ENCODE measurements at regions not wholly inside any gene's neighbourhood (a gene's known extent, or its start where the extent isn't known, plus 50 kb on each side); places are given as distances from the start of the nearest gene placed in this dataset.

DNA sequence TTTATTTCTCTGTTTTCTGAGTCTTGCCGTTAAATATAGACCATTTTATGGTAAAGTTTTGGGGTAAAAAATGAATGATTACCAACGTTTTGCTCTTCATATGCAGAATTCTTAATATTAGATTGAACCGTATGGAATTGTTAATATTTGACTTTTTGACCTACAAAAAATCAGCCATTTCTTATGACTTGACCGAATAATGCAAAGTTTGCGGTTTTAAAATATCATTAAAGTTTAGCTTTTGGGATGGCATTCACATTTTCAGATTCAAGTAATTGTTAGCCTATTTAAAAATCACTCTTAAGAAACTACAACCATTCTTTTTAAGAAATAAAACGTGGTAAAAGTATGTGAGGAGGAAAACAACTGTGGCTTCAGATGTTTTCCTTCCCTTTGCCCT lies 138.0 kb downstream of the HAUS1 start:
- peaks cover 20% of the 10 kb centered on the region for H3K4me1 Mint-ChIP-seq

DNA sequence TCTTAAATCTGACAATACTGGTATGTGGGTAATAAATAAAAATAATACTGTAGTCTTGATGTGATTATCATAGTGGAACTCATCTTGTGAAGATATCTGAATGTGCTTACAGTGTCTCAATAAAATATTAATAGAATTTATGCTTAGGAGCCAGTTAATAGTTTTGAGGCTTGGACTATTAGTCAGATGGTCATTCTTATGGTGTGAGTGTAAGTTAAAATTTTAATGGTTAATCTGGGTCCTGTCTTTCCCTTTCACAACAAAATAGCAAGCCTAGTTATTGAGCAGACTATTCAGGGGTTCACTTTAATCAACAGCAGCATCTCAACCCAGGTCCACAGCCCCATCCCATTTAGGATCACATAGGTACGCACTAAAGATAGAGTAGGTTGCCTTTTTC lies 138.9 kb downstream of the HAUS1 start:
- peaks cover 26% of the 10 kb centered on the region for H3K36me3 Mint-ChIP-seq (ENCODE audit: low read depth)
- DNase-seq, result no peak
- intact Hi-C loops (cut with micrococcal nuclease), result no loop called here
- peaks cover 26% of the 10 kb centered on the region for H3K4me1 Mint-ChIP-seq
- peaks cover 3% of the 10 kb centered on the region for H3K9me3 Mint-ChIP-seq
- no peak overlapping the region for H3K4me3 Mint-ChIP-seq
- H3K27ac Mint-ChIP-seq, result no peak overlapping the region
- no peaks in the 10 kb centered on the region for H3K27me3 Mint-ChIP-seq

More for the DNA sequence above, 138.0 kb downstream of the HAUS1 start:
- Mint-ChIP-seq H3K9me3 (no peaks in the 10 kb centered on the region), H3K4me3 (no peak overlapping the region), H3K36me3 (ENCODE audit: low read depth) (peaks cover 26% of the 10 kb centered on the region), H3K27me3 (no peaks in the 10 kb centered on the region), H3K27ac (no peak overlapping the region)
- intact Hi-C loops (cut with micrococcal nuclease), result no loop called here
- DNase-seq, result no peak

DNA sequence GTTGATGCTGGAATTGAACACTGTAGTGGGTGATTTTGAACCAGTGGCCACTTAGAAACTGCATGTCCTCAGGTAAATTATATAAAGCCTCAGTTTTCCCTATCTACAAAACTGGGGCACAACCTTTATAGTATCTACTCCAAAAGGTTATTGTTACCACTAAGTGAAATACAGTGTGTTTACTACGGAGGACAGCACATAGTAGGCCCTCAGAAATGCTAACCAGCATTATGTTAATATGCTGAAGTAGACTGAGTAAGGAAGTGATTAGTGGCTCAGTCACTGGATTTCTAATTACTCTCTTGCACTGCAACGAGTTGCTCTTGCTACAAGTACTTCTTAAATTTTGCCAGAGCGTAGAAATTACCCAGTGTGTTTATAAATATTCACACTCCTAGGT lies 139.5 kb downstream of the HAUS1 start:
- intact Hi-C loops (cut with micrococcal nuclease), result no loop called here
- DNase-seq, result no peak
- H3K36me3 Mint-ChIP-seq (ENCODE audit: low read depth), result peaks cover 30% of the 10 kb centered on the region
- H3K4me3 Mint-ChIP-seq, result no peak overlapping the region
- peaks cover 27% of the 10 kb centered on the region for H3K4me1 Mint-ChIP-seq
- peaks cover 5% of the 10 kb centered on the region for H3K9me3 Mint-ChIP-seq
- no peaks in the 10 kb centered on the region for H3K27me3 Mint-ChIP-seq
- no peak overlapping the region for H3K27ac Mint-ChIP-seq

DNA sequence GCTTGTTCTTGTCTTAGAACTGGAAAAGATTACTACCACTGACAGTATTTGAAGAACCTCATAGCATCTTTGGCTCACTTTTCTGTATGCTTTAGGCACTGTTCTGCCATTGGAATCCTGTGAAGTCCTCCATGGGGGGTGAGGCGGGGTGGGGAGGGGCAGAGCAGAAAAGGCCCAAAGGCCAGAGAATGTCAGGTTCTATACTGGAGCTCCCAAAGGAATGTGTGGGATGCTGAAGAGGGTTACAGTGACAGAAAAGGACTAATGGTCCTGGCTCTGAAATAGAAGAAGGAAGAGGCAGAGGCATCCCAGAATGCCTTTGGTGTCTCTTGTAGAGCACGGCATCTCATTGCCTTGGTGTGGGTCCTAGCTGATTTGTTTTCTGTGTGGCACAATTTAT lies 141.9 kb downstream of the HAUS1 start:
- intact Hi-C loops (cut with micrococcal nuclease), result no loop called here
- peaks cover 42% of the 10 kb centered on the region for H3K4me1 Mint-ChIP-seq
- peaks cover 8% of the 10 kb centered on the region for H3K9me3 Mint-ChIP-seq
- no peak for DNase-seq
- peaks cover 2% of the 10 kb centered on the region for H3K27me3 Mint-ChIP-seq
- H3K27ac Mint-ChIP-seq, result peak overlapping the region; percentile 3
- no peak overlapping the region for H3K4me3 Mint-ChIP-seq
- peaks cover 42% of the 10 kb centered on the region for H3K36me3 Mint-ChIP-seq (ENCODE audit: low read depth)

DNA sequence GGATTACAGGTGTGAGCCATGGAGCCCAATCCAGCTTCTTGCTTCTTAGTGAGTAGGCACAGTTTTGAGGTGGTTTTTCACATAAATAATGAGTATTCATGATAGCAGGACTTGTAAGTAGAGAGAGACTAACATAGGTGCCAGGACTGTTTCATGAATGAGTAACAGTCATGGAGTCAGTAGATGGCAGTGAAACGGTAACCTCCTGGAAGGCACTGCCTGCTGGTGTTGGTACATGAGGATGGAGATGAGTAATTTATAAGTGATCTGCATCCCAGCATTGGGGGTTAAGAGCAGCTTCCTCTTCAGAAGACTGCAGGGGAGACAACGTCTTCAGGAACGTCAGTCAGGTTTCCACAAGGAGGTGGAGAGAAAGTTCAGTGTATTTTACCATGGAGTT lies 143.8 kb downstream of the HAUS1 start:
- Mint-ChIP-seq H3K9me3 (peaks cover 8% of the 10 kb centered on the region), H3K4me3 (no peak overlapping the region), H3K27me3 (peaks cover 2% of the 10 kb centered on the region), H3K36me3 (ENCODE audit: low read depth) (peaks cover 45% of the 10 kb centered on the region), H3K27ac (peak overlapping the region; percentile 90), H3K4me1 (peaks cover 46% of the 10 kb centered on the region)
- DNase-seq, result no peak
- intact Hi-C loops (cut with micrococcal nuclease), result no loop called here

DNA sequence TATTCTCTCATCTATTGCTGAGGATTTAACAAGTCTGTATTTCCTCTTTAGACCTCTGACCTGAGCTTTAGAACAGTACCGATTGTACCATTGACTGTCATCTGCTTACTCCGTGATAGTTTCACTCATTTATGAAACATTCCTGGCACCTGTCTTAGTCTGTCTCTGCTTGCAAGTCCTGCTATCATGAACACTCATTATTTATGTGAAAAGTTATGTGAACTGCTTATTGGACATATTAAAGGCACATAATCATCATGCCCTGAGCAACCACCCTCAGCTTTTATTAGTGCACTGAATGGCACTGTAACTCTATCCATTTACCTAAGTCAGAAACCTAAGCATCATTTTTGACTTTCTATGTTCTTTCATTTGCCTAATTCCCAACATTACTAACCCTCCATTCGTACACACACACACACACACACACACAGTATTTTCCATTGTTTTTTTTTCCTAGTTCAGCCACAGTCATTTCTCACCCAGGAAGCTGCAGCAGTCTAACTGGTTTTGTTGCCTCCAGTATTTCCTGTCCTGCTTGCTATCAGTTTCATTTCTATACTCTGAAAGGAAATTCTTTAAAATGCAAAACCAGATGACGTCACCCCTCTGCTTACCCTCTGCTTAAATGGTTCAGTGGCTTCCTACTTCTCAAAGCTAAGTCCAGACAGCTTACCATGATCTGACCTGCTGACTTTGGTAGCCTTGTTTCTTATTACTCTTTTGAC lies 146.1 kb downstream of the HAUS1 start:
- Mint-ChIP-seq H3K4me1 (peaks cover 52% of the 10 kb centered on the region), H3K9me3 (peaks cover 8% of the 10 kb centered on the region), H3K36me3 (ENCODE audit: low read depth) (peaks cover 64% of the 10 kb centered on the region), H3K4me3 (peak overlapping the region; percentile 71), H3K27ac (peak overlapping the region; percentile 90), H3K27me3 (peaks cover 2% of the 10 kb centered on the region)
- intact Hi-C loops (cut with micrococcal nuclease), result loop anchor here (1.0 to 5.0 kb wide), 5 partner anchors 15 to 153 kb away; partner anchors contain the start of gene ATP5F1A
- peak; percentile 92 for DNase-seq

DNA sequence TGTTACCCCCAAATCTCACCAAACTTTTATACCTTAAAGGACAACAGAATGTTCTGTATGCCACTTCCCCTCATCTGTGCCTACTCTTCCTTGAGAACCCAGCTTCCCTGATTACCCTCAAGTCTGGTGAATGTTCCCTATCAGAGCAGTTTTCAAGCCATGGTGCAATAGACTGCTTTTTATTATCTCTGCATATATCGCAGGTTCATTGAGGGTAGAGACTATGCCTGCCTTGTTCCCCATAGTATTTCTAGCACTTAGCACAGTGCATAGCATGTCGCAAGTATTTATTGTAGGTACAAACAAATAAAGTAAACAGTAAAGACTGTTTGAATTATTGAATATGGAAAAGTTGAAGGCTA lies 146.6 kb downstream of the HAUS1 start:
- H3K27ac Mint-ChIP-seq, result peak overlapping the region; percentile 90
- H3K27me3 Mint-ChIP-seq, result peaks cover 2% of the 10 kb centered on the region
- H3K36me3 Mint-ChIP-seq (ENCODE audit: low read depth), result peaks cover 63% of the 10 kb centered on the region
- H3K9me3 Mint-ChIP-seq, result peaks cover 8% of the 10 kb centered on the region
- intact Hi-C loops (cut with micrococcal nuclease), result loop anchor here (1.0 to 5.0 kb wide), 5 partner anchors 15 to 153 kb away; partner anchors contain the start of gene ATP5F1A
- peak overlapping the region; percentile 71 for H3K4me3 Mint-ChIP-seq
- no peak for DNase-seq
- H3K4me1 Mint-ChIP-seq, result peaks cover 52% of the 10 kb centered on the region

DNA sequence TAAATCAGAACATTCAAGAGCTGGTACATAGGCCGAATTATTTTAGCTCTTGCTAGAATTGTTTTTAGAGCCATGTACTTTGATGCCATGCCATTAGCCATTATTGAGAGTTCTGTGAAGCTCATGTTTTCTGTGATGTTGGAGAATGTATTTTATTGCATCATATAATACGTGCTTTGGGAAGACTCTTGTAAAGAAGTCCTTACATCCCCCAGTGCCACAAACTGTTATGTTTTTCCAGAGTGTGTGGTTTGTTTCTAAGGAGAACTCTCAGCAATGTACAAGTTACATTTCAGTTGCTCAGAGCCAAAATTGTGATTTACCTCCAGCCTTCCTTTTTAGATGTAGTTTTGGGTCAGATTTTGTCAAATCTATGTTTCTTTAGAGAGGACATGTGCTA lies 148.6 kb downstream of the HAUS1 start:
- peaks cover 58% of the 10 kb centered on the region for H3K4me1 Mint-ChIP-seq
- no peak for DNase-seq
- peaks cover 70% of the 10 kb centered on the region for H3K36me3 Mint-ChIP-seq (ENCODE audit: low read depth)
- H3K27ac Mint-ChIP-seq, result peak overlapping the region; percentile 30
- peaks cover 8% of the 10 kb centered on the region for H3K9me3 Mint-ChIP-seq
- intact Hi-C loops (cut with micrococcal nuclease), result loop anchor here (5.0 kb wide), 1 partner anchor 155 kb away; the partner anchor contains the start of gene ATP5F1A
- H3K27me3 Mint-ChIP-seq, result peaks cover 2% of the 10 kb centered on the region
- H3K4me3 Mint-ChIP-seq, result no peak overlapping the region

DNA sequence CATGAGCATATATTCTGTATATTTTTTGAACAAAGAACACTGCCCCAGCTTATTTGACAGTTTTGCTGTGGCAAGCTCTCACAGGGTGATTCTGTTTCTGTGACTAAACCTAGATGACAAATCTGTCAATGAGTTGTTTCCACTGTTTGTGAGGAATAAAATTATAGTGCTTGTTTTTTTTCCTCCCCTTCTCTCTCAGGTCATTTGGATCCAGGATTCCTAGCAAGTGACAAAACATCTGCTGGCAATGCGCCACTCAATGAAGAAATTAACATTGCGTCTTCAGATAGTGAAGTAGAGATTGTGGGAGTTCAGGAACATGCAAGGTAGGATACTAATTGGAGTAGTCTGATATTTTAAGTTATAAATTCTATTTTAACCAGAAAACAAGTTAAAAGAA lies 149.3 kb downstream of the HAUS1 start:
- no peak overlapping the region for H3K4me3 Mint-ChIP-seq
- peaks cover 64% of the 10 kb centered on the region for H3K36me3 Mint-ChIP-seq (ENCODE audit: low read depth)
- intact Hi-C loops (cut with micrococcal nuclease), result loop anchor here (5.0 kb wide), 1 partner anchor 156 kb away; the partner anchor contains the start of gene ATP5F1A
- H3K4me1 Mint-ChIP-seq, result peaks cover 53% of the 10 kb centered on the region
- no peak for DNase-seq
- peaks cover 4% of the 10 kb centered on the region for H3K9me3 Mint-ChIP-seq
- H3K27ac Mint-ChIP-seq, result peak overlapping the region; percentile 38
- peaks cover 2% of the 10 kb centered on the region for H3K27me3 Mint-ChIP-seq

DNA sequence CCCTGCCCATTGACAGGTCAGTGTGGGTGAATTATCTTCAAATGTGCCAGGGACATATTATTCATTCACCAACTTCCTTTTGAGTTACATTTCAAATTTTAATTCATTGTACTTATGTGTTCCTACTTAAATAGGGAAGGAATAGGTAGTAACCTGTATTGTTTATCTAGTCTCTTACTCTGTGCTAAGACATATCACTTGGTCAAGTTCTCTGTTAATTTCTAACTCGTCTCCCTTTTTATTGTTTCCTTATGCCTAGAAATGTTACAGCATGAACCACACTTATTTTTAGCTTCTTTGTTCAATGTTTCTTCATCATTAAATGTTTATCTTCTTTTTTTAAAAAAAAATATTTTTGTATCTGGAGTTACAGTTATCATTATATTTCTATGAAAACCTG lies 151.9 kb downstream of the HAUS1 start:
- Mint-ChIP-seq H3K36me3 (ENCODE audit: low read depth) (peaks cover 52% of the 10 kb centered on the region), H3K4me1 (peaks cover 40% of the 10 kb centered on the region), H3K27ac (no peak overlapping the region), H3K9me3 (no peaks in the 10 kb centered on the region), H3K4me3 (no peak overlapping the region), H3K27me3 (no peaks in the 10 kb centered on the region)
- intact Hi-C loops (cut with micrococcal nuclease), result no loop called here
- DNase-seq, result no peak

DNA sequence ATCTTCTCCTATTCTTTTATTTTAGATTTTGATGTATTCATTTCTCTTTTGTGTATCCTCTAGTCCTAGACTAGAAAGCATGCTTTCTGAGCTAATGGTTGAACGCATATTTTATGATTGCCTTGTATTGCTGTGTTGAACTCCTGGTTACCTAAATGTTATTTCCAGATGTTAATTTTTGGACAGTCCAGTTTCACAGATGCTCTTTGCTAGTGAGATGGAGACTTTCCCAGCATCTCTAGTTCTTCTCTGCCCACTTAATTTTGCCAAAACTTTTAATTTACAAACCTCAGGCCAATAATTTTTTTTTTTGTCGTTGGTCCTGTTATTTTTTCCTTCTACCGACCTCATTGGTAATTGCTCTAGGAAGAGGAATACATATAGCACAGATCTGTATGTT lies 153.2 kb downstream of the HAUS1 start:
- H3K27me3 Mint-ChIP-seq, result no peaks in the 10 kb centered on the region
- H3K4me1 Mint-ChIP-seq, result peaks cover 43% of the 10 kb centered on the region
- no peak for DNase-seq
- no peak overlapping the region for H3K4me3 Mint-ChIP-seq
- intact Hi-C loops (cut with micrococcal nuclease), result no loop called here
- no peaks in the 10 kb centered on the region for H3K9me3 Mint-ChIP-seq
- no peak overlapping the region for H3K27ac Mint-ChIP-seq
- H3K36me3 Mint-ChIP-seq (ENCODE audit: low read depth), result peaks cover 54% of the 10 kb centered on the region

DNA sequence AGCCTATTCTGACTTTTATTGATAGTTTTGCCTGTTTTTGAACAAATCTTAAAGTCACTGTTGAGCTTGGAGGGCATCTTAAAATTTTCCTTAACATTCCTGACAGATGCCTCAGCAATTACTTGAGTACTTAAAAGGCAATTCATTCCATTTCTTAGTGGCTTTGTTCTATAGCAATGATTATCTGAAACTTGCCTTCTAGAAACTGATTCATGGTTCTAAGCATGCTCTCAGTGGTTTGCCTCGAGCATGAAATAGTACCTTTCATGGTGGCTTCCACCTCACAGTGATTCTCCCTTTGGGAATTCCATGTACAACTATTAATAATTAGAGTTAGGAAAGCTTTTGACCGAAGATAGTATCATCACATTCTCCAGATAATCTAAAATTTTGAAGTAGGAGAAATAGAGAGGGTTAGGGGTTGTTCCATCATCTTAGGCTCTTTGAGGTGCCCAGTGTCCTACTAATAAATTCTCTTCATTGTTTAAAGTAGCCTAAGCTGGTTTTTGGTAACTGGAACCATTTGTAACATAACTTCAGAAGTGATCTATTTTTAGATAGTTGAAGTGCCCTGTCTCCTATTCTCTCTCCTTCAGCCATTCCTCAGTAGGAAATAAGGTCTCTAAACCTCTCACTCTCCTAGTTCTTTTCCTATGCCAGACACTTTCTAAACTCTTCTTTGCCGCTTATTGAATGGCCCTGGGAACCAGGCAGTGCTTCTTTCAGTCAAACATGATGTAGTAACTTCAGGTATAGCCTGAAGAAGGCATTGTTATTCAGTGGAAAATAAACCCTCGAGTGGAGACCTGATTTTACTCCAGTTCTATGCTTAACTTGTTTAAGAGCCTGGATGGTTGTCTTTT lies 156.1 kb downstream of the HAUS1 start:
- peaks cover 55% of the 10 kb centered on the region for H3K36me3 Mint-ChIP-seq (ENCODE audit: low read depth)
- H3K27ac Mint-ChIP-seq, result no peak overlapping the region
- peaks cover 53% of the 10 kb centered on the region for H3K4me1 Mint-ChIP-seq
- no peaks in the 10 kb centered on the region for H3K27me3 Mint-ChIP-seq
- no peak for DNase-seq
- no peak overlapping the region for H3K4me3 Mint-ChIP-seq
- no peaks in the 10 kb centered on the region for H3K9me3 Mint-ChIP-seq
- intact Hi-C loops (cut with micrococcal nuclease), result no loop called here

DNA sequence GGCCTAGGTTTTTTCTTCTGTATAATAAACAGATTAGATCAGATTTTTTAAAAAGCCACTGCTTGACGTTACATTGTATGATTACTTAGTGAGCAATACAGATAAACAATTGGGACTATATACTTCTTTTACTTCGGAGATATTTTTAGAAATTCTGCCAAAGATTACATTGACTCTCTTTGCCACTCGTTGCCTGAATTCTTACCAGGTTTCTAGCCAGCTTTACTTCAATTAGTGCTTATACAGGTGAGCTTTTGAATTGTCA lies 156.6 kb downstream of the HAUS1 start:
- H3K4me1 Mint-ChIP-seq, result peaks cover 54% of the 10 kb centered on the region
- H3K36me3 Mint-ChIP-seq (ENCODE audit: low read depth), result peaks cover 56% of the 10 kb centered on the region

DNA sequence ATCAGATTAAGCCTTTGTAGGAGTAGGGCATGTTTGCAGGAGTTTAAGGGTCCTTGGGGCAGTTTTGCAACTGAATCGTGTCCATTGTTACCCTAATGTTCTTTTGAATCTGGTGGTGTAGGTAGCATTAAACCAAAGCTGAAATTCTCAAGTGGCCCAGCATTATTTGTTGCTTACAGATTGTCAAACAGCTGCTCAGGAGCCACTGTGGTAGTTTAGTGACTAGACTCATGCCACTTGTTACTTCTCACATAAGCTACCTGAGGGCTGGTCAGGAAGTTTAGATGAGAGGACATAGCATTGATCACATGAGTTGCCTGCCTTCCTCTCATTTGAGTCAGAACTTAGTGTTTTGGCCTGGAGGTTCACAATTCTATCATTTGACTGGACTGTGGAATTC lies 157.6 kb downstream of the HAUS1 start:
- H3K4me1 Mint-ChIP-seq, result peaks cover 50% of the 10 kb centered on the region
- intact Hi-C loops (cut with micrococcal nuclease), result no loop called here
- no peak overlapping the region for H3K4me3 Mint-ChIP-seq
- DNase-seq, result no peak
- H3K27ac Mint-ChIP-seq, result no peak overlapping the region
- H3K27me3 Mint-ChIP-seq, result no peaks in the 10 kb centered on the region
- H3K36me3 Mint-ChIP-seq (ENCODE audit: low read depth), result peaks cover 47% of the 10 kb centered on the region
- no peaks in the 10 kb centered on the region for H3K9me3 Mint-ChIP-seq

More for the DNA sequence above, 156.6 kb downstream of the HAUS1 start:
- Mint-ChIP-seq H3K4me3 (no peak overlapping the region), H3K27me3 (no peaks in the 10 kb centered on the region), H3K9me3 (no peaks in the 10 kb centered on the region), H3K27ac (no peak overlapping the region)
- intact Hi-C loops (cut with micrococcal nuclease), result no loop called here
- no peak for DNase-seq
